Bone marrow (tissue), 2 donors: ENCODE measurements at regions not wholly inside any gene's neighbourhood (a gene's known extent, or its start where the extent isn't known, plus 50 kb on each side); places are given as distances from the start of the nearest gene placed in this dataset.
A peak's percentile ranks its signal among the peaks of the same experiment; 100 is the strongest.

Source experiments
- DNase-seq, 2 donors: peaks; one replicate each; lab custom pipeline; 2025; lab: John Stamatoyannopoulos, UW

DNA sequence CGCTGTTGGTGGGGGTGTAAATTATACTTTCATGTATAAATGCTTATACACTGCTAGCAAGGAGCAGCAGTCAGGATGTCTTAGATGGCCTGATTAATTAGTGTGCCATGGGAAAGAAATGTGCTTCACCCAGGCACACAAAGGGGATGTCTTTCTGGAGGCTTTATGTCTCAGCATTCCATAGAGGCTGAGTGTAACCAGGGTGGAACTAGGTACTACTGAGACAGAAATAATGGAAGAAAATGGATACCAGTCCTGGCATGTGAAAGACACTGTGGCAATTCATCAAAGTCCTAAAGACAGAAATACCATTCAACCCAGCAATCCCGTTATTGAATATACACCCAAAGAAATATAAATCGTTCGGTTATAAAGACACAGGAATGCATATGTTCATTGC lies 52.5 kb downstream of the PF4 start:
- no peak for DNase-seq

DNA sequence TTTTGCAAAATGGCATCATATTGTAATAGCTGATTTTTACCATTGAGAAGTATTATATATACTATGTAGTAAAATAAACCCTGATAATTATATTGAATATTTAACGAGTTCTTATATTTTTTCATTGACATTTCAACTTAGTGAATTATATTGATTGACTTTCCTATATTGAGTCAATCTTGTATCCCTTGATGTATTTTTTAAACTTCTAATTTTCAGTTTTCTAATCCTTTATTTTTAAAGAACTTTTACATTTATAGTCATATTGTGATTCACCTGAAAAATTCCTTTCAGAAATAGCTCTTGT lies 54.4 kb downstream of the CXCL1 start:
- no peak for DNase-seq

DNA sequence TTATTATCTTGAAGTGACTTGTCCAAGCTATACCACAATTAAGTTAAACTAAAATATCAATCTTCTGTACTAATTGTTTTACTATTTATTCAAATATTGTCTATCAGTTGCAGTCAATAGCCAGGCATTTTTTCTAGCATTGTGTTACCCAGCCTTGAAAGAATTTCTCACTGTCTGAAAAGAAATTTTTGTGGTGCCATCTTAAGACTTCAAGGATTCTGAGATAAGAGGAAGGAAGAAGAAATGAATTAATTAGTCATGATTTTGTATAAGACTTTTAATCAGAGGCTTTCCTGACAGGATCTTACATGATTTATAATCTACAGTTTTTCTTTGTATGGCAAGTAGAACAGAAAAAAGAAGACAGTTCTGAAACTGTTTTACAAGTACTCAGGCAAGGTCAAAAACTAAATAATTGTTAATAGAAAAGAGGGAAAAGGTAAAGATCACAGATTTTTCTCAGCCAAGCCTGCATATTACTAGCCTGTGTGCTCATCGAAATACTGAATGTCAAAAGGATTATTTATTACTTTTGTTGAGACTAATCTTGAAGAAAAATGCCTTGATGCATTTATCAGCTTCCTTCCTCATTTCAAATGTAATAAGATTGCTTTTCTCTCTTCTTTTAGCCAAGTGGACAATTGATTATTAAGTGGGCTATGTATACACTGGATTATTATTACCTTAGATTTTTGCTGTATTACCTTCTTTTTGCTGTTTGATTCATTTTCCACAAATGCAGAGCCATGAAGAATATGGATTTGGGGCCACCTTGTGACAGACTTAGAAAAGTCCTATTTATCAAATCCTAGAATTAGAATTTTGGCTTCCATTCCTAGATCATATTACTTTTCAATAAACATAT lies 53.8 kb downstream of the CXCL1 start:
- peak in 1 of 2 donors; percentile 52 for DNase-seq

DNA sequence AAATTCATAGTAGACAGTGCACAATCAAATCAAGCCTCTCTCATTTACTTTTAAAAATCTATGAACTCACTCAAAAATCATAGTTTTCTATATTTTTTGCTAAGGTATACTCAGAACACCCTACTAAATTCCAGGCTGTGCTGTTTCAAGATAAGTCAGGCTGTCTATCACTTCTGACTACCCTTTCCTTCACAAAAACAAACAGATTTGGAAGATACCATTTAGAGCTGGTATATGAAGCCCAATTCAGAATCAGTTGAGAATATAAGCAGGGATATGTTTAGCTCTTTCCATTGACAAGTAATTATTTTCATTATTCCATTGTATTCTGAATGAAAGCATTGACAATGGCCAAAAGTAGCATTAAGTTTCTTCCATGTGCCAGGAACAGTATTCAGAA lies 53.1 kb downstream of the CXCL1 start:
- DNase-seq = no peak
